GM12878 (cell line): ENCODE measurements at regions not wholly inside any gene's neighbourhood (a gene's known extent, or its start where the extent isn't known, plus 50 kb on each side); places are given as distances from the start of the nearest gene placed in this dataset.
A peak's percentile ranks its signal among the peaks of the same experiment; 100 is the strongest.

Experiments used
- ATAC-seq: fragments of 200-7000 bp; cut with Tn5 transposase; 3 replicates; pipeline ENCODE4 v1.9.1; 2020; ENCODE audit warnings: mild to moderate bottlenecking, moderate library complexity
- BruUV-seq: library from RNA; stranded (reverse); fragments of 400-500 nt; replicated peaks from 2 replicates; lab custom pipeline; 2021; lab: Mats Ljungman, UMichigan
- CTCF ChIA-PET: fragments of 300-600 bp; sonication (Branson Sonifier 250); formaldehyde crosslinking; extraction: SDS; loops from one replicate; lab custom pipeline; 2021; ENCODE audit warnings: inconsistent platforms; lab: Yijun Ruan, JAX
- POLR2A ChIA-PET: fragments of 350-600 bp; formaldehyde crosslinking; extraction: SDS; loops from one replicate; lab custom pipeline; 2021; ENCODE audit warnings: inconsistent platforms; lab: Charles Lee
- RAD21 ChIA-PET: fragments of 300-600 bp; sonication (Branson Sonifier 250); formaldehyde crosslinking; loops from one replicate; lab custom pipeline; 2023; ENCODE audit warnings: antibody characterized with exemption; ENCODE audit not compliant: unreplicated experiment; lab: Charles Lee
- SMC1A ChIA-PET: fragments of 300-600 bp; sonication (Branson Sonifier 250); formaldehyde crosslinking; loops from one replicate; lab custom pipeline; 2023; ENCODE audit not compliant: unreplicated experiment, uncharacterized antibody; lab: Charles Lee
- DNase-seq: peaks from one replicate; pipeline ENCODE4 v3.0.0-alpha.2; 2011; ENCODE audit warnings: low read depth, low spot score
- FAIRE-seq: peaks from 3 replicates; lab custom pipeline; 2011; peaks lifted over from hg19 to GRCh38; lab: Jason Lieb, UNC
- H2AFZ ChIP-seq: 2 replicates; pipeline ENCODE4 v1.6.0; 2011; ENCODE audit warnings: low read depth, low read length, control low read depth; ENCODE audit not compliant: control insufficient read depth
- H3K27ac ChIP-seq: 2 replicates; pipeline ENCODE4 v1.5.1; 2011; ENCODE audit warnings: control low read depth; ENCODE audit not compliant: control insufficient read depth, insufficient read depth
- H3K27me3 ChIP-seq, 2 experiments: replicated peaks in 1 of 2; 2 replicates each; pipeline versions ENCODE4 v1.6.0 to v1.6.1; 2011; ENCODE audit warnings: low read length in 1 of 2; ENCODE audit not compliant: control insufficient read depth in 2 of 2, insufficient read depth in 2 of 2
- H3K36me3 ChIP-seq, 2 experiments: 2 replicates each; pipeline ENCODE4 v1.5.1; 2011; ENCODE audit warnings: low read length in 1 of 2; ENCODE audit not compliant: control insufficient read depth in 2 of 2, insufficient read depth in 2 of 2
- H3K4me1 ChIP-seq: 2 replicates; pipeline ENCODE4 v1.6.1; 2011; ENCODE audit warnings: mild to moderate bottlenecking, low read length, moderate library complexity, mixed read lengths; ENCODE audit not compliant: control insufficient read depth, insufficient read depth
- H3K4me2 ChIP-seq: 2 replicates; pipeline ENCODE4 v1.6.0; 2011; ENCODE audit warnings: control low read depth; ENCODE audit not compliant: control insufficient read depth, insufficient read depth
- H3K4me3 ChIP-seq: fragments of 200-600 bp; sonication (generic); 2 replicates; pipeline ENCODE4 v1.5.1; 2016
- H3K79me2 ChIP-seq: 2 replicates; pipeline ENCODE4 v1.6.0; 2011; ENCODE audit warnings: low read length; ENCODE audit not compliant: control insufficient read depth, insufficient read depth
- H3K9ac ChIP-seq: 2 replicates; pipeline ENCODE4 v1.8.0; 2011; ENCODE audit warnings: low read length, control low read depth, mixed read lengths; ENCODE audit not compliant: control insufficient read depth, insufficient read depth
- H3K9me3 ChIP-seq: replicated peaks from 3 replicates; pipeline ENCODE4 v1.5.1; 2011; ENCODE audit warnings: mild to moderate bottlenecking, low read length; ENCODE audit not compliant: control insufficient read depth, insufficient read depth
- H4K20me1 ChIP-seq: 2 replicates; pipeline ENCODE4 v1.6.0; 2011; ENCODE audit not compliant: control insufficient read depth, insufficient read depth
- ATF3 ChIP-seq: IDR thresholded peaks from 2 replicates; pipeline ENCODE4 v1.6.1; 2011; ENCODE audit warnings: low read depth, mild to moderate bottlenecking, low read length, moderate library complexity, borderline replicate concordance; ENCODE audit errors: extremely low read depth
- BHLHE40 ChIP-seq, 2 experiments: fragments of 450-650 bp in 1 of 2; IDR thresholded peaks; 2 replicates each; pipeline ENCODE4 v1.6.1; 2011 to 2017; ENCODE audit warnings: low read depth in 2 of 2, borderline replicate concordance in 1 of 2, improper control_type of control experiment in 1 of 2, low read length in 1 of 2, mild to moderate bottlenecking in 1 of 2
- EP300 ChIP-seq, 2 experiments: fragments of 150-350 bp in 1 of 2; IDR thresholded peaks; 2 replicates each; pipeline ENCODE4 v1.6.1; 2011 to 2012; ENCODE audit warnings: low read depth in 2 of 2, low read length in 2 of 2, borderline replicate concordance in 1 of 2, improper control_type of control experiment in 1 of 2, inconsistent platforms in 1 of 2; ENCODE audit not compliant: control insufficient read depth in 1 of 2
- FOS ChIP-seq: IDR thresholded peaks from 3 replicates; pipeline ENCODE4 v1.6.1; 2011; ENCODE audit warnings: borderline replicate concordance; ENCODE audit not compliant: insufficient read length; ENCODE audit errors: extremely low read depth
- HCFC1 ChIP-seq: fragments of 150-350 bp; IDR thresholded peaks from 2 replicates; pipeline ENCODE4 v1.6.1; 2014; ENCODE audit warnings: low read length
- MTA2 ChIP-seq: fragments of 450-650 bp; IDR thresholded peaks from 2 replicates; pipeline ENCODE4 v1.6.1; 2016; ENCODE audit warnings: low read depth, mild to moderate bottlenecking, moderate library complexity
- NBN ChIP-seq: fragments of 450-650 bp; IDR thresholded peaks from 2 replicates; pipeline ENCODE4 v1.6.1; 2016
- SIN3A ChIP-seq: IDR thresholded peaks from 2 replicates; pipeline ENCODE4 v1.6.1; 2012; ENCODE audit warnings: low read depth, low read length, improper control_type of control experiment
- SIX5 ChIP-seq: IDR thresholded peaks from 2 replicates; pipeline ENCODE4 v1.6.1; 2011; ENCODE audit warnings: mild to moderate bottlenecking, low read depth, low read length, moderate library complexity; ENCODE audit not compliant: severe bottlenecking
- SKIL ChIP-seq: fragments of 450-650 bp; IDR thresholded peaks from 2 replicates; pipeline ENCODE4 v1.6.1; 2017; ENCODE audit warnings: mild to moderate bottlenecking, low read depth, inconsistent platforms; ENCODE audit not compliant: poor library complexity, severe bottlenecking
- SREBF2 ChIP-seq: IDR thresholded peaks from 2 replicates; pipeline ENCODE4 v1.6.1; 2012; ENCODE audit warnings: mild to moderate bottlenecking, low read length
- TCF3 ChIP-seq: IDR thresholded peaks from 2 replicates; pipeline ENCODE4 v1.6.1; 2012; ENCODE audit warnings: low read depth, mild to moderate bottlenecking, low read length, borderline replicate concordance; ENCODE audit not compliant: insufficient read depth
- ZBTB40 ChIP-seq: fragments of 450-650 bp; IDR thresholded peaks from 2 replicates; pipeline ENCODE4 v1.6.1; 2016; ENCODE audit warnings: mild to moderate bottlenecking, moderate library complexity, borderline replicate concordance
- WGBS: methylation state at CpG from one replicate; pipeline ENCODE4 v1.1.6; 2016; ENCODE audit warnings: low lambda C conversion rate; ENCODE audit not compliant: insufficient replicate concordance, insufficient coverage; ENCODE audit errors: missing lambda C conversion rate; 5-methylcytosine and 5-hydroxymethylcytosine counted together
- in situ Hi-C: fragments of 300-500 bp; cut with MboI; formaldehyde crosslinking; loops from 9 replicates; pipeline ENCODE4 v1.14.3; 2018; ENCODE audit warnings: mixed read lengths
- intact Hi-C: fragments of 100-400 bp; cut with micrococcal nuclease; formaldehyde crosslinking; loops from one replicate; pipeline ENCODE4 v1.14.2; 2022; ENCODE audit not compliant: unreplicated experiment

GRCh38 chr12:29921307-29921706 lies 137.6 kb upstream of the TMTC1 start:
- DNase-seq (no peak), FAIRE-seq (no peak), ATAC-seq (peak; percentile 50; the same call in 2 of the 3 replicates)
- Histone ChIP-seq H3K4me3 (no peak overlapping the region), H3K27ac (no peak overlapping the region), H3K4me2 (no peak overlapping the region), H4K20me1 (no peaks in the 10 kb centered on the region), H2AFZ (no peak overlapping the region), H3K9ac (no peak overlapping the region), H3K27me3 (no peaks in the 10 kb centered on the region), H3K79me2 (no peaks in the 10 kb centered on the region), H3K4me1 (no peaks in the 10 kb centered on the region), H3K36me3 (no peaks in the 10 kb centered on the region), H3K9me3 (no peaks in the 10 kb centered on the region)
- SMC1A ChIA-PET: interaction anchor here (0.8 to 0.9 kb wide), 2 partner anchors 9 to 413 kb away, joined by 3 to 4 read pairs; no protein-coding TSS in a partner anchor
- TF ChIP-seq SIN3A: no peak
- TF ChIP-seq HCFC1: no peak
- TF ChIP-seq SKIL: no peak
- no peak for TF ChIP-seq SREBF2
- TF ChIP-seq ZBTB40: no peak
- TF ChIP-seq SIX5: no peak
- no peak for TF ChIP-seq FOS
- TF ChIP-seq EP300 (IDR thresholded peaks at IDR 0.05; ENCODE audit: borderline replicate concordance in 1 of 2, control insufficient read depth in 1 of 2, low read depth in 2 of 2, low read length in 2 of 2): no peak
- TF ChIP-seq BHLHE40 (IDR thresholded peaks at IDR 0.05; ENCODE audit: borderline replicate concordance in 1 of 2, low read depth in 2 of 2, low read length in 1 of 2): no peak
- no peak for TF ChIP-seq NBN
- no peak for TF ChIP-seq MTA2
- TF ChIP-seq ATF3: no peak
- TF ChIP-seq TCF3: no peak
- in situ Hi-C loops: no loop called here
- CTCF ChIA-PET: interaction anchor here (0.6 to 1.0 kb wide), 2 partner anchors 401 to 1058 kb away, joined by 3 read pairs; no protein-coding TSS in a partner anchor
- intact Hi-C loops: no loop called here
- no TSS peak for BruUV-seq
- 14% methylated on average over 1 of the region's 1 CpG for WGBS
- RAD21 ChIA-PET: interaction anchor here (1.0 kb wide), 1 partner anchor 239 kb away, joined by 3 read pairs; no protein-coding TSS in a partner anchor
- POLR2A ChIA-PET: no interaction called here
